ENCODE measurements at regions not wholly inside any gene's neighbourhood (a gene's known extent, or its start where the extent isn't known, plus 50 kb on each side); places are given as distances from the start of the nearest gene placed in this dataset.

- no peak for TF ChIP-seq POLR2A (IDR thresholded peaks at IDR 0.05; ENCODE audit: low read depth)
- no peak for TF ChIP-seq CTCF (IDR thresholded peaks at IDR 0.05)
- no peak for TF ChIP-seq EP300 (IDR thresholded peaks at IDR 0.05)
- no peak for TF ChIP-seq POLR2AphosphoS5 (IDR thresholded peaks at IDR 0.05)
Measured at GRCh38 chr16:73605309-73605708, 557.4 kb upstream of the ZFHX3 start.
